ENCODE measurements at regions not wholly inside any gene's neighbourhood (a gene's known extent, or its start where the extent isn't known, plus 50 kb on each side); places are given as distances from the start of the nearest gene placed in this dataset.
"Not testable (repeated sequence)": the region's sequence is repeated elsewhere in the genome, so short reads cannot be mapped to it uniquely, and the experiment has no call there.

- DNase-seq (ENCODE audit: low spot score): no peak
These were observed 275.3 kb downstream of the ALDH8A1 start for GRCh38 chr6:134674562-134674961.

GRCh38 chr6:134669485-134669884, 280.4 kb downstream of the ALDH8A1 start:
- no peak for DNase-seq (ENCODE audit: low spot score)

- DNase-seq (ENCODE audit: low spot score): no peak
These were observed 282.8 kb downstream of the ALDH8A1 start for GRCh38 chr6:134667111-134667510.

GRCh38 chr6:134666125-134666524, 283.8 kb downstream of the ALDH8A1 start:
- DNase-seq (ENCODE audit: low spot score): no peak

GRCh38 chr6:134665029-134665723, 284.7 kb downstream of the ALDH8A1 start:
- no peak for DNase-seq (ENCODE audit: low spot score)

GRCh38 chr6:134663800-134664535, 285.9 kb downstream of the ALDH8A1 start:
- no peak for DNase-seq (ENCODE audit: low spot score)

GRCh38 chr6:134663356-134663755, 286.5 kb downstream of the ALDH8A1 start:
- DNase-seq (ENCODE audit: low spot score): no peak

- DNase-seq (ENCODE audit: low spot score): no peak
These were observed 287.7 kb downstream of the ALDH8A1 start for GRCh38 chr6:134662077-134662700.

GRCh38 chr6:134659885-134660284, 290.0 kb downstream of the ALDH8A1 start:
- not testable (repeated sequence) for DNase-seq (ENCODE audit: low spot score)

- no peak for DNase-seq (ENCODE audit: low spot score)
These were observed 291.3 kb downstream of the ALDH8A1 start for GRCh38 chr6:134658596-134658995.

- no peak for DNase-seq (ENCODE audit: low spot score)
These were observed 292.0 kb downstream of the ALDH8A1 start for GRCh38 chr6:134657751-134658527.

GRCh38 chr6:134657343-134657742, 292.6 kb downstream of the ALDH8A1 start:
- no peak for DNase-seq (ENCODE audit: low spot score)

- DNase-seq (ENCODE audit: low spot score): no peak
These were observed 295.1 kb downstream of the ALDH8A1 start for GRCh38 chr6:134654751-134655150.

GRCh38 chr6:134651519-134651918, 298.4 kb downstream of the ALDH8A1 start:
- no peak for DNase-seq (ENCODE audit: low spot score)

GRCh38 chr6:134647861-134648260, 302.0 kb downstream of the ALDH8A1 start:
- DNase-seq (ENCODE audit: low spot score): no peak

- DNase-seq (ENCODE audit: low spot score): no peak
These were observed 307.1 kb downstream of the ALDH8A1 start for GRCh38 chr6:134642819-134643218.

GRCh38 chr6:134642279-134642678, 307.6 kb downstream of the ALDH8A1 start:
- no peak for DNase-seq (ENCODE audit: low spot score)

GRCh38 chr6:134640975-134641429, 308.9 kb downstream of the ALDH8A1 start:
- DNase-seq (ENCODE audit: low spot score): peak; percentile 88

- no peak for DNase-seq (ENCODE audit: low spot score)
These were observed 309.7 kb downstream of the ALDH8A1 start for GRCh38 chr6:134640229-134640628.

- no peak for DNase-seq (ENCODE audit: low spot score)
These were observed 312.0 kb downstream of the ALDH8A1 start for GRCh38 chr6:134637847-134638437.

- no peak for DNase-seq (ENCODE audit: low spot score)
These were observed 312.6 kb downstream of the ALDH8A1 start for GRCh38 chr6:134637282-134637681.
